Medulla oblongata (tissue), 1 donor: ENCODE measurements at regions not wholly inside any gene's neighbourhood (a gene's known extent, or its start where the extent isn't known, plus 50 kb on each side); places are given as distances from the start of the nearest gene placed in this dataset.
"Not testable (repeated sequence)": the region's sequence is repeated elsewhere in the genome, so short reads cannot be mapped to it uniquely, and the experiment has no call there.

ENCODE experiments used
- DNase-seq: peaks from one replicate; pipeline ENCODE4 v3.0.0-alpha.2; 2015; ENCODE audit errors: extremely low spot score

GRCh38 chr10:35934642-35934995, 292.5 kb upstream of the FZD8 start:
- DNase-seq = no peak

GRCh38 chr10:35933940-35934641, 292.0 kb upstream of the FZD8 start:
- no peak for DNase-seq

GRCh38 chr10:35933491-35933890, 291.4 kb upstream of the FZD8 start:
- no peak for DNase-seq

- DNase-seq = not testable (repeated sequence)
These were observed 287.9 kb upstream of the FZD8 start for GRCh38 chr10:35929962-35930361.

- DNase-seq = no peak
These were observed 286.7 kb upstream of the FZD8 start for GRCh38 chr10:35928748-35929147.

GRCh38 chr10:35927990-35928488, 285.9 kb upstream of the FZD8 start:
- DNase-seq = no peak

GRCh38 chr10:35927341-35927740, 285.2 kb upstream of the FZD8 start:
- DNase-seq = no peak

- DNase-seq = no peak
These were observed 284.8 kb upstream of the FZD8 start for GRCh38 chr10:35926846-35927245.

GRCh38 chr10:35925493-35925892, 283.4 kb upstream of the FZD8 start:
- DNase-seq = no peak

- no peak for DNase-seq
These were observed 282.7 kb upstream of the FZD8 start for GRCh38 chr10:35924759-35925158.

GRCh38 chr10:35922876-35923600, 280.9 kb upstream of the FZD8 start:
- no peak for DNase-seq

GRCh38 chr10:35921866-35922350, 279.8 kb upstream of the FZD8 start:
- no peak for DNase-seq

GRCh38 chr10:35916791-35917190, 274.7 kb upstream of the FZD8 start:
- no peak for DNase-seq

- no peak for DNase-seq
These were observed 271.5 kb upstream of the FZD8 start for GRCh38 chr10:35913628-35914027.

GRCh38 chr10:35912615-35913569, 270.8 kb upstream of the FZD8 start:
- DNase-seq = no peak

- DNase-seq = no peak
These were observed 269.9 kb upstream of the FZD8 start for GRCh38 chr10:35911954-35912353.

- DNase-seq = no peak
These were observed 269.1 kb upstream of the FZD8 start for GRCh38 chr10:35911233-35911632.

GRCh38 chr10:35910234-35910633, 268.1 kb upstream of the FZD8 start:
- no peak for DNase-seq

GRCh38 chr10:35909121-35909720, 267.1 kb upstream of the FZD8 start:
- no peak for DNase-seq

GRCh38 chr10:35908451-35908850, 266.4 kb upstream of the FZD8 start:
- no peak for DNase-seq

GRCh38 chr10:35907548-35907947, 265.5 kb upstream of the FZD8 start:
- DNase-seq = no peak

- no peak for DNase-seq
These were observed 264.1 kb upstream of the FZD8 start for GRCh38 chr10:35906155-35906554.
